SU-DHL-6 (cell line): ENCODE measurements at regions not wholly inside any gene's neighbourhood (a gene's known extent, or its start where the extent isn't known, plus 50 kb on each side); places are given as distances from the start of the nearest gene placed in this dataset.

Experiments used
- EZH2phosphoT487 ChIP-seq: fragments of 200-600 bp; sonication (generic), shearing (Covaris generic); conservative IDR thresholded peaks from 2 replicates; pipeline ENCODE4 v1.6.1; 2018; ENCODE audit warnings: mild to moderate bottlenecking, antibody characterized with exemption, low read length, moderate library complexity, mixed read lengths
- TF ChIP-seq, protein P1 (sequence below): fragments of 200-600 bp; sonication (generic); IDR thresholded peaks from one replicate; pipeline ENCODE4 v1.5.1; 2017; ENCODE audit warnings: antibody characterized with exemption, mild to moderate bottlenecking, low read length, moderate library complexity; ENCODE audit not compliant: insufficient read depth, poor library complexity, severe bottlenecking

DNA sequence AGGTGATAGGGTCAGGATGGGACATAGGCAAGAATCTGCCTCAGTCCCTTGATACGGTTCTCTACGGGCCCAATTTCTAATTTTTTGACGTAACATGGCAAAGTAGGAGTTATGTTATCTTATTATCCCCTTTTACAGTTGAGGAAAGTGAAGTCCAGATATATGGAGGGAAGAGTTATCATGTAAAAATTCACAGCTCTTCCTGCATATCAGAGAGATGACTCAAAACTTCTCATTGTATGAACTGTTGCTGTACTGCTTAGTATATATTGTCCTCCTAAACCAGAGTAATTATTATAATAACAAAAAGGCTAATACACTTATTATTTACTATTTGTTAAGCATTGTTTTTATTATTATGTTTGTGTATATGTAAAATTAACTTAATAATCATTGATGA, 260.5 kb upstream of the IGFBP7 start:
- TF ChIP-seq, protein P1, sequence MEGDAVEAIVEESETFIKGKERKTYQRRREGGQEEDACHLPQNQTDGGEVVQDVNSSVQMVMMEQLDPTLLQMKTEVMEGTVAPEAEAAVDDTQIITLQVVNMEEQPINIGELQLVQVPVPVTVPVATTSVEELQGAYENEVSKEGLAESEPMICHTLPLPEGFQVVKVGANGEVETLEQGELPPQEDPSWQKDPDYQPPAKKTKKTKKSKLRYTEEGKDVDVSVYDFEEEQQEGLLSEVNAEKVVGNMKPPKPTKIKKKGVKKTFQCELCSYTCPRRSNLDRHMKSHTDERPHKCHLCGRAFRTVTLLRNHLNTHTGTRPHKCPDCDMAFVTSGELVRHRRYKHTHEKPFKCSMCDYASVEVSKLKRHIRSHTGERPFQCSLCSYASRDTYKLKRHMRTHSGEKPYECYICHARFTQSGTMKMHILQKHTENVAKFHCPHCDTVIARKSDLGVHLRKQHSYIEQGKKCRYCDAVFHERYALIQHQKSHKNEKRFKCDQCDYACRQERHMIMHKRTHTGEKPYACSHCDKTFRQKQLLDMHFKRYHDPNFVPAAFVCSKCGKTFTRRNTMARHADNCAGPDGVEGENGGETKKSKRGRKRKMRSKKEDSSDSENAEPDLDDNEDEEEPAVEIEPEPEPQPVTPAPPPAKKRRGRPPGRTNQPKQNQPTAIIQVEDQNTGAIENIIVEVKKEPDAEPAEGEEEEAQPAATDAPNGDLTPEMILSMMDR: no peak
- TF ChIP-seq EZH2phosphoT487: no peak
